HG03571 (cell line): ENCODE measurements at regions not wholly inside any gene's neighbourhood (a gene's known extent, or its start where the extent isn't known, plus 50 kb on each side); places are given as distances from the start of the nearest gene placed in this dataset.

Source experiments
- ATAC-seq: cut with Tn5 transposase; IDR thresholded peaks from one replicate; pipeline ENCODE4 v1.9.1; 2021; ENCODE audit not compliant: unreplicated experiment

DNA sequence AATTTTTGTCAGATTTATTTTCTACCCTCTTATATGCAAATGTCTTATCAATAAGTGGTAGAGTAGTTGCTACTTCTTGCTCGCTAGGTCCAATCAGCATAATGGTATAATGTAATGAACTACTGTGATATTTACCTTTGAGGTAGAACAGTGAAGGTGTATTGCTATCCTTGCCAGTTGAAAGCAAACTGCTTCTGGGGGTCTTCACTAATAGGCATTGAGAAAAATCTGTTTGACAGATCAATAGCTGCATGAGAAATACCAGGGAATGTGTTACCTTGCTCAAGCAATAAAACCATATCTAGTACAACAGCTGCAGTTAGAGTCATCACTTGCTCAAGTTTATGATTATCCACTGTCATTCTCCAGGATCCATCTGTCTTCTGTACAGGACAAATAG lies 50.1 kb upstream of the EFEMP1 start:
- no peak for ATAC-seq

- ATAC-seq: no peak
These were observed 53.1 kb upstream of the EFEMP1 start for GRCh38 chr2:55976681-55977080.

- ATAC-seq: peak; percentile 68
These were observed 61.8 kb upstream of the EFEMP1 start for GRCh38 chr2:55985406-55985805.

DNA sequence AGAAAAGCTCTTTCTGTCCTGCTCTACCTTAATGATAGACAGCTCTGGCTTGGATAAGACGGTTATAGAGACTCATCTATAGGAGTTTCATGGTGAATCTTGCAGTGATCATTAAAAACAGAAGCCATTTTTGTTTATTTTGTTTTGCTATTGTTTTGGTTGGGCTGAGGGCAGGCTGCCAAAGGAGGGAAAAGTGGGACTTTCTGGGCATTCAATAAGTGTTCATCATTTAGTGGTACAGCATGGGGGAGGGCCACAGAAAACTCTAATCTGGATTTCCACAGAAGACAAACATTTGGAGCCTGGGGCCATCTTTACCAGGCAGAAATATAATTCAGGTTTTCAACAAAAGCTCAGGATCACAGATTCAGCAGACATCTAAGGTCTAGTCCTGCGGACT lies 62.4 kb upstream of the EFEMP1 start:
- ATAC-seq: no peak

DNA sequence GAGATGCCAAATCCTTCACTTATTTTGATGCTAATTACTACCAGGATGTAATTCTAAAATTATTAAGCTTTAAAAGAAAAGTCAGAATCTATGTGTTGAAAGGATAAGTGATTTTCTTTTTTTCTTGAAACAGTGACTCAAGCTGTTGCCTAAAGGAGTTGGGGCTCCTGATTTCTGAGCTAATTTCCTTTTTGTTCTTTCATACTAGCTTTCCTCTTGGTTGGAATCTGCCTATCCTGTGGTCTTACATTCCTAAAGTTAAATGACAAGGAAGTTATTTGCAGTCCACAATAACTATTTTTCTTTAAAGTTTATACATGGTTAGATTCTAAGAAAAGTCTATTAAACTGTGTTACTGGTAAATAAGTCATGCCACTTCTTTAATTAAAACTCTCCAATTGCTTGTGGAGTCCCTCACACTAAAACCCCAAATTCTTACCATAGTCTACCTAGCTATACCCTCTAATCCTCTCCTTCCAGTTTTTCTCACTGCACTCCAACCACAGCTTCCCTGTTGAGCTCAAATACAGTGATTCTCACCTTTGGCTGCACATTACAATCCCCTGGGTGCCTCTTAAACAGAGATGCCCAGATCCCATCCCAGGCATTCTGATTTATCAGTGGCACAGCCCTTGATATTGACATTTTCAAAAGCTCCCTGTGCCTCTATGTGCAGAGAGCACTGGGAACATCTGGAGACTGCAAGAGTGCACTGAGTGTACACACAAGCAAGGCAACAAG lies 63.3 kb upstream of the EFEMP1 start:
- ATAC-seq: no peak

GRCh38 chr2:55989405-55989804 lies 65.8 kb upstream of the EFEMP1 start:
- ATAC-seq: no peak

GRCh38 chr2:55992455-55992854 lies 68.9 kb upstream of the EFEMP1 start:
- no peak for ATAC-seq

GRCh38 chr2:55993685-55994084 lies 70.1 kb upstream of the EFEMP1 start:
- no peak for ATAC-seq

- ATAC-seq: no peak
These were observed 71.6 kb upstream of the EFEMP1 start for GRCh38 chr2:55995211-55995610.

GRCh38 chr2:55995902-55996301 lies 72.3 kb upstream of the EFEMP1 start:
- ATAC-seq: no peak

GRCh38 chr2:55999231-55999630 lies 75.6 kb upstream of the EFEMP1 start:
- ATAC-seq: no peak

DNA sequence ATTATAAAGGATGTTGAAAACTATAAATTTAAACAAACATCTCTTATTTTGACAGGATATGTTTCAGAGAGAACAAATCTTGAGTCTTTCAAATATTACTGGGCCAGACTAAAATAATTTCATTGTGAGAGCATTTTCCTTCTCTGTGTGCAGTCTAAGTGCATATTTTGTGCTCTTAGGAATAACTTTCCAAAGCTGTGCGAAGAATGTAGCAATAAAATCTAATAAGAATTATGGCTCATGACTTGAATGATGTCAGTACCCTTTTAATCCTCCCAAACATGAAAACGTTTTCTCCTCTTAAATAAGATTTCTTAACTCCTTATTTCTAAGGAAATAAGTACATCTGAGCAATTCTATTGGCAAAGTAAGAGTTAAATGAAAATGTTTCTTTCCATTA lies 76.2 kb upstream of the EFEMP1 start:
- ATAC-seq: no peak

GRCh38 chr2:56001947-56002346 lies 78.4 kb upstream of the EFEMP1 start:
- no peak for ATAC-seq

DNA sequence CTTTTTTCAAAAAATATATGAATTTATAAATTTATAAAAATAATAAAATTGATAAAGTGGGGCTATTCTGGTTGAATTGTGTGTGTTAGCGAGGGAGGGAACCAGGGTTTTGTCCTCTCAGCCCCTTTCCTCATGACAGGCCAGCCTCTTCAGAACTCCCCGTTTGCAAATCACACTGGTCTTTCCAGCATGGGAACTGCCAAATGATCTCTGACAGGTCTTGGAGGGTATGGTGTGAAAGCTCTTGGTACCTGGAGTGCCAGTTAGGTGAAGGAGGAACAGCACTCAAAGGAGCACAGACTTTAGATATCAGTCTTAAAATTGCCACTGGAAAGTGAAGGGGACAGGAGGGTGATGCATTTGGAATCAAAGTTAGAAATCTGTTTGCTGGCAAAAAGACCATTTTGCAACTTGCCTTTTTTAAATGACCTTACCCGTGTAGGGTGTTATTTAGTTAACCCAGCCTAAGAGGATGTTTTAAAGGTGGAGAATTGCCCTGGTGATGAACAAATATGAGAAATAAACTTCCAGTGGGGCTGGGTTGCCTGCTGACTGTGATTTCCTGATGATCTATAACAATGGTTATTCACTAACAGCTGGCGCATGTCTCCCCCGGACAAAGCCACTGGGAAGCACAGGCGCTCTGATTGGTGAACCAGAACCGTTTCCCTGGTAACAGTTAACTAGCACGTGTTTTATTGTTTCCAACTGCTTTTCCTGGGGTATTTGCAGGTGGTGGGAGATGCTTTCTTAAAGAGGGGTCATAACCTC lies 85.3 kb upstream of the EFEMP1 start:
- ATAC-seq: no peak

DNA sequence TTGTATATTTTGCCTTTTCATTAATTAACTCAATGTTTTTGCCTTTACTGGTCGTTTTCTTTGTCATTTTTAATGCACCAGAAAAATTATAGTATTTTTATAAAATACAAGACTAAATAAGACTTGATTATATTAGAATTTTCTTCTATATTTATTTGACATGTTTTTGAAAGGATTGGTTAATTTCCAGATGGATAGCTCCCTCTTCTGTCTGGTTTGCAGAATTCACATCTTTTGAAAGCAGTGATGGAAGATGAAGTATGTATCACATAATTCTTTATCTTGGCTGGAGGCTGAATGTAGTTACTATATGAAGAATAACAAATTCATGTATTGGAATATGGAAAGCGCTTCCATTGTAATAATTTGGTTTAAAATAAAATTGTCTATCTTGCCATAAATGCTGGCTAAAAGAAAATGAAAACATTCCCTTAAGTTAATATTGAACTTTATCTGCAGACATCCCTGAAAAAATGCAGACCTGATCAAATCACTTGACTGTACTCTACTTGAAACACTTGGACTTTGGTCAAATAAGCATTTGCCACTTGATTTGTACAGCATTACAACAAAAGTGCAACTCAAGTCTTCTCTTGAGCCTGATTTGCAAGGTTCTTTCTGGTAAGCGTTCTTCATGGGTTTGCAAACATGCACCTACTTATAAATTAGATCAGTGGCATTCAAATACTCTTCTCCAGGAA lies 86.3 kb upstream of the EFEMP1 start:
- ATAC-seq: no peak

DNA sequence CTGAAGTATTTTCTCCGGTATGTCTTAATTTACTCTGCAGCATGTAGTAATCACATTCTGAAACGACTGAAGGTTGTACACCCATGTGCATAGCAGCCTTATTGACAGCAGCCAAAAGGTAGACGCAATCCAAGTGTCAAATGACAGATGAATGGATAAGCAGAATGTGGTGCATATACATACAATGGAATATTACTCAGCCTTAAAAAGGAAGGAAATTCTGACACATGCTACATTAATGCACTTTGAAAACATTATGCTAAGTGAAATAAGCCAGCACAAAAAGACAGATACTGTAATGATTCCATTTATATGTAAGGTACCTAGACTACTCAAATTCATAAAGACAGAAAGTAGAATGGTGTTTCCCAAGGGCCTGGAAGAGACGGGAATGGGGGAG lies 88.0 kb upstream of the EFEMP1 start:
- no peak for ATAC-seq

GRCh38 chr2:56012221-56012765 lies 88.7 kb upstream of the EFEMP1 start:
- no peak for ATAC-seq

DNA sequence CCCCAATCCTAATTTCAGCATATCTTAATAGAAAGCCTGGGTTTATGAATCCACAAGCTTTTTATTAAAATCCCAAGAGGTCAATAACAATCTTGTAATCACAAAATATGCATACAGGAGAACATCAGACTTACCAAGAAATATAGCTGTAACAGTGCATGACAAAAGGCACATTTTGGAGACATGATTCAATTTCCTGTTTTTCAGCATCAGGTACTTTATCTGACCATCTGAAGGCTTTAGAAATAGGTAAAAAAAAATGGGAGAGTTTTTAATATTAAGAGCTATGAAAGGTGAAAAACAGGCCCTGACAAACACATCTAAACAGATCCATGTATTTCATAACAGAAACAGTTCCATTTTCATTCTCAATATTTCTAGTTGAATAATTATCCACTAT lies 89.9 kb upstream of the EFEMP1 start:
- no peak for ATAC-seq

DNA sequence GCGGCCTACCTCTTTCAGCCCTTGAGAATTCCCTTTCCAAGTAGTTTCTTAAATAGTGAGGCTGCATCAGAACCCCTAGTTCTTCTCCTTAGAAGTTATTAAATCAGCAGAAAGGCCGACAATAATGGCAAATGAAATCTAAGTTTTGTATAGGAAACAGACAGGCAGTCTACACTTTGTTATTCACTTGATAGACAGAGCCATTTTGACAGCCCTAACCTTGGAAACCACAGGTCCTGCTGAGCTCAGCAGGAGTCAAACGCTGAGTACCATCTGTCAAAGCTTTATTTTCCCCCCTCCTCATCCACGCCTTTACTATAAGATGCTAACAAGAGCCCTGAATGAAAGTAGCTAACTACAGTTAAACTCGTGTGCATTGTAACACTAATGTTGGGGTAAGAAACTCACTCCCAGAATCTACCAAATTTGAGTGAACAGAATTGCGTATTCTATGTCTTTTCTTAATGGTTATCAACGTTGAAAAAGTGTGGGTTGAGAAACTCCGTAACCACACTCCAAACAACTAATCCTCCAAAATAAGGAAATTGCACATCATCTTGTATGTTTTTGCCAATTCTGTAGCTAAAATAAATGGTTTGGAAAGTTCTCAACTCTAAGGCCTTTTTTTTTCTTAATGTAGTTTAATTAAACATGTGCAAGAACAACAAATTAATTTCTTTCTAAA lies 90.6 kb upstream of the EFEMP1 start:
- ATAC-seq: no peak

GRCh38 chr2:56015711-56016115 lies 92.1 kb upstream of the EFEMP1 start:
- no peak for ATAC-seq

DNA sequence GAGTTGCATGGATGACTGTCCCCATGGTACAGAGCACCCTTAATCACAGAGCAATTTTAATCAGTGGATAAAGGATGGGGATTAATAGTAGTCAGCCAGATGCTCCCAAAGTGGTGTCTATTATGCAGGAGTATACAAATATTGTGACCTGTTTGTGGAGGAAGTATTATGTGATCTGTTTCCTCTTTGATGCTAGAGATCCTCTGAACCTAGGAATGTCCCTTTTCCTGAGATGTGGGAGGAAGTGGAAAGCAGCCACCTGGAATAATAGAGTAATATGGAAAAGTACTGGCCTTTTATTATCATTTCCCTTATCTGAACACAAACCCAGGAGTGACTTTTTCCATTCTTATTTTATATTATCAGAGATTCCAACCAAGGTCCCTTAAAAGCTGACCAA lies 94.2 kb upstream of the EFEMP1 start:
- no peak for ATAC-seq
